HG02678 (cell line): ENCODE measurements at regions not wholly inside any gene's neighbourhood (a gene's known extent, or its start where the extent isn't known, plus 50 kb on each side); places are given as distances from the start of the nearest gene placed in this dataset.
"Not testable (repeated sequence)": the region's sequence is repeated elsewhere in the genome, so short reads cannot be mapped to it uniquely, and the experiment has no call there.

Source experiments
- ATAC-seq: cut with Tn5 transposase; IDR thresholded peaks from one replicate; pipeline ENCODE4 v1.9.1; 2021; ENCODE audit warnings: mild to moderate bottlenecking, moderate library complexity; ENCODE audit not compliant: unreplicated experiment

- ATAC-seq, result no peak
These were observed 566.3 kb upstream of the CADM1 start for GRCh38 chr11:116070520-116070919.

- ATAC-seq, result no peak
These were observed 562.6 kb upstream of the CADM1 start for GRCh38 chr11:116066777-116067176.

GRCh38 chr11:116065986-116066385 lies 561.8 kb upstream of the CADM1 start:
- peak; percentile 54 for ATAC-seq

- no peak for ATAC-seq
These were observed 561.1 kb upstream of the CADM1 start for GRCh38 chr11:116065191-116065895.

GRCh38 chr11:116062490-116063171 lies 558.4 kb upstream of the CADM1 start:
- ATAC-seq, result no peak

GRCh38 chr11:116062129-116062489 lies 557.9 kb upstream of the CADM1 start:
- ATAC-seq, result no peak

GRCh38 chr11:116061322-116061721 lies 557.1 kb upstream of the CADM1 start:
- no peak for ATAC-seq

GRCh38 chr11:116059919-116060318 lies 555.7 kb upstream of the CADM1 start:
- ATAC-seq, result no peak

- ATAC-seq, result no peak
These were observed 552.8 kb upstream of the CADM1 start for GRCh38 chr11:116057000-116057399.

GRCh38 chr11:116055064-116055463 lies 550.8 kb upstream of the CADM1 start:
- no peak for ATAC-seq

GRCh38 chr11:116053548-116053919 lies 549.3 kb upstream of the CADM1 start:
- ATAC-seq, result no peak

- ATAC-seq, result no peak
These were observed 548.7 kb upstream of the CADM1 start for GRCh38 chr11:116052603-116053547.

- no peak for ATAC-seq
These were observed 547.3 kb upstream of the CADM1 start for GRCh38 chr11:116051494-116051893.

GRCh38 chr11:116049383-116049782 lies 545.2 kb upstream of the CADM1 start:
- no peak for ATAC-seq

- ATAC-seq, result no peak
These were observed 541.9 kb upstream of the CADM1 start for GRCh38 chr11:116046127-116046526.

- no peak for ATAC-seq
These were observed 540.7 kb upstream of the CADM1 start for GRCh38 chr11:116044941-116045340.

- no peak for ATAC-seq
These were observed 540.3 kb upstream of the CADM1 start for GRCh38 chr11:116044520-116044919.

GRCh38 chr11:116043857-116044256 lies 539.6 kb upstream of the CADM1 start:
- ATAC-seq, result no peak

- ATAC-seq, result not testable (repeated sequence)
These were observed 538.8 kb upstream of the CADM1 start for GRCh38 chr11:116043059-116043458.

- ATAC-seq, result no peak
These were observed 537.9 kb upstream of the CADM1 start for GRCh38 chr11:116042146-116042545.

- no peak for ATAC-seq
These were observed 533.6 kb upstream of the CADM1 start for GRCh38 chr11:116037861-116038260.

GRCh38 chr11:116035977-116036376 lies 531.8 kb upstream of the CADM1 start:
- ATAC-seq, result no peak
